Transverse colon (tissue), 3 donors: ENCODE measurements at regions not wholly inside any gene's neighbourhood (a gene's known extent, or its start where the extent isn't known, plus 50 kb on each side); places are given as distances from the start of the nearest gene placed in this dataset.

Experiments used
- CTCF ChIP-seq, 5 experiments: fragments of 200-600 bp in 3 of 5; fragments of 450-650 bp in 2 of 5; sonication (generic) in 3 of 5; IDR thresholded peaks; 1 replicate in 2 of 5; 2 replicates in 3 of 5; pipeline ENCODE4 v1.5.1; 2016 to 2017; ENCODE audit warnings: antibody characterized with exemption in 5 of 5, inconsistent platforms in 3 of 5, mild to moderate bottlenecking in 2 of 5, moderate library complexity in 1 of 5
- POLR2A ChIP-seq: fragments of 450-650 bp; IDR thresholded peaks from one replicate; pipeline ENCODE4 v1.6.1; 2016; ENCODE audit warnings: antibody characterized with exemption, mild to moderate bottlenecking, moderate library complexity

GRCh38 chr2:217669831-217670230 is 333.0 kb downstream of the TNS1 start:
- TF ChIP-seq CTCF (IDR thresholded peaks at IDR 0.05), result no peak
- no peak for TF ChIP-seq POLR2A
